Osteocyte (in vitro differentiated cells): ENCODE measurements at regions not wholly inside any gene's neighbourhood (a gene's known extent, or its start where the extent isn't known, plus 50 kb on each side); places are given as distances from the start of the nearest gene placed in this dataset.

Experiments used
- DNase-seq: peaks from one replicate; pipeline ENCODE4 v3.0.0; 2021; ENCODE audit warnings: mixed read lengths; ENCODE audit not compliant: unreplicated experiment; ENCODE audit errors: extremely low spot score
- H3K27ac Mint-ChIP-seq: one replicate; pipeline ENCODE4 v1.8.0; 2021; ENCODE audit warnings: mild to moderate bottlenecking, mixed read lengths; ENCODE audit not compliant: unreplicated experiment
- H3K27me3 Mint-ChIP-seq: one replicate; pipeline ENCODE4 v1.8.0; 2021; ENCODE audit warnings: mixed read lengths; ENCODE audit not compliant: unreplicated experiment
- H3K36me3 Mint-ChIP-seq: one replicate; pipeline ENCODE4 v1.8.0; 2021; ENCODE audit warnings: mixed read lengths; ENCODE audit not compliant: unreplicated experiment
- H3K4me1 Mint-ChIP-seq: one replicate; pipeline ENCODE4 v1.8.0; 2021; ENCODE audit warnings: mixed read lengths; ENCODE audit not compliant: unreplicated experiment
- H3K4me3 Mint-ChIP-seq: one replicate; pipeline ENCODE4 v1.8.0; 2021; ENCODE audit warnings: mild to moderate bottlenecking, moderate library complexity, mixed read lengths; ENCODE audit not compliant: unreplicated experiment
- H3K9me3 Mint-ChIP-seq: one replicate; pipeline ENCODE4 v1.8.0; 2021; ENCODE audit warnings: mixed read lengths; ENCODE audit not compliant: unreplicated experiment
- CTCF ChIP-seq: fragments of 200-600 bp; sonication (generic); IDR thresholded peaks from 2 replicates; pipeline ENCODE4 v1.5.0; 2021; ENCODE audit warnings: antibody characterized with exemption, mild to moderate bottlenecking, moderate library complexity

- Mint-ChIP-seq H3K27me3 (peaks cover 7% of the 10 kb centered on the region), H3K36me3 (no peaks in the 10 kb centered on the region), H3K4me1 (peaks cover 19% of the 10 kb centered on the region), H3K4me3 (no peak overlapping the region), H3K27ac (no peak overlapping the region), H3K9me3 (no peaks in the 10 kb centered on the region)
- DNase-seq, result no peak
- no peak for TF ChIP-seq CTCF
These were observed 65.1 kb upstream of the ETV6 start for GRCh38 chr12:11584221-11584855.

- Mint-ChIP-seq H3K27me3 (no peaks in the 10 kb centered on the region), H3K4me3 (no peak overlapping the region), H3K4me1 (peaks cover 2% of the 10 kb centered on the region), H3K9me3 (no peaks in the 10 kb centered on the region), H3K27ac (no peak overlapping the region), H3K36me3 (no peaks in the 10 kb centered on the region)
- no peak for TF ChIP-seq CTCF
- no peak for DNase-seq
These were observed 57.0 kb upstream of the ETV6 start for GRCh38 chr12:11592484-11592883.

DNA sequence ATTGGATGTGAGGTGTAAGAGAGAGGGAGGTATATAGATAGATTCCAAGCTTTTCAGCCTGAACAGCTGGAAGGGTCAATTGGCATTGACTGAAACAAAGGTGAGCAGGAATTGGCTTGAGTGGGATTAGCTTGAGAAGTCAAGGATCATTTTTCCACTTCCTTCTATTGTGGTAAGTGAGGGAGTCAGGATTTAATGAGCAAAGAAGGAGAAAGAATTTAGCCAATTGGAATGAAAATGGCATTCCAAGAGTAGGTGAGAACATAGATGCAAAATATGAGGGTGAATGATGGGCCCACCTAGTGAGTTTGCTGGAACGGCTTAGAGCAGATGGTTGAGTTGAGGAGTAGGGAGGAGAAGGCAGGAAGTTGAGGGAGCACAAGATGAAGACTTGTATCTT lies 56.5 kb upstream of the ETV6 start:
- H3K27ac Mint-ChIP-seq, result no peak overlapping the region
- H3K4me3 Mint-ChIP-seq, result no peak overlapping the region
- no peaks in the 10 kb centered on the region for H3K36me3 Mint-ChIP-seq
- H3K9me3 Mint-ChIP-seq, result no peaks in the 10 kb centered on the region
- no peak for DNase-seq
- TF ChIP-seq CTCF, result no peak
- peaks cover 2% of the 10 kb centered on the region for H3K4me1 Mint-ChIP-seq
- H3K27me3 Mint-ChIP-seq, result peaks cover 3% of the 10 kb centered on the region

DNA sequence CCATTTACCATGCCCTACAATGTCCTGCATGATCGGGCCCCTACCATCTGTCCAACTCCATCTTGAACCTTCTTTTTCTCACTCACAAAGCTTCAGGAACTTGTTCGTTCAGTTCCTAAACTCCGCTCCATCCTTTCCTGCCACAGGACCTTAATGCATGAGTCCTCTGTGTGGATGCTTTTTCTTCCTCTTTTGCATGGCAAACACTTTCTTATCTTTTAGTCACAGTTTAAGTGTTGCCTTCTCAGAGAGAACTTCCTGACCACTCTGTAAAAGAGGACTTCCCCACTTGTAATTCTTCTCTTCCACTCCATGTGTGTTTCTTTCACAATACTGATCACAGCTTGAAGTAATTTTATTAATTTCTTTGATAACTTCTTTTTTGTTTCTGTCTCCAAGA lies 54.4 kb upstream of the ETV6 start:
- Mint-ChIP-seq H3K4me1 (peaks cover under 1% of the 10 kb centered on the region), H3K4me3 (no peak overlapping the region), H3K9me3 (no peaks in the 10 kb centered on the region), H3K27ac (no peak overlapping the region), H3K36me3 (no peaks in the 10 kb centered on the region), H3K27me3 (peaks cover 4% of the 10 kb centered on the region)
- TF ChIP-seq CTCF, result no peak
- no peak for DNase-seq

DNA sequence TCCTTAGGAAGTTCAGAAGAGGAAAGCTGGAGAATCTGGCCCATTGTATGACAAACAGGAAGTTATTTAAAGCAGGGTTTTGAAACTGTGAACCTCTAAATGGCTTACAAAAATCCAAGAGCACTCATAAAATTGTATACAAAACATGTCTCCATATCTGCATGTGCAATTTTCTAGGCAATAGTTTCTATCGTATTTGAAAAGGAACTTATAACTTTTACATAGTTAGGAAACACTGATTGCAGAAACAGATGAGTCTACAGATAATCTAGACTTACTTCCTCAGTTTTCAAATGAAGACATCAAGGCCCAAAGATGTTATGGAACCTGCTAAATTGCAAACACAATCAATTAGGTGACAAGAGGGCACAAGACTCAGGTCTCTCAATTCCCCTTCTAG lies 53.3 kb upstream of the ETV6 start:
- no peak for DNase-seq
- peaks cover 4% of the 10 kb centered on the region for H3K27me3 Mint-ChIP-seq
- TF ChIP-seq CTCF, result no peak
- no peak overlapping the region for H3K27ac Mint-ChIP-seq
- H3K4me1 Mint-ChIP-seq, result peaks cover 5% of the 10 kb centered on the region
- H3K9me3 Mint-ChIP-seq, result no peaks in the 10 kb centered on the region
- no peaks in the 10 kb centered on the region for H3K36me3 Mint-ChIP-seq
- H3K4me3 Mint-ChIP-seq, result no peak overlapping the region
